HEK293T (cell line): ENCODE measurements at regions not wholly inside any gene's neighbourhood (a gene's known extent, or its start where the extent isn't known, plus 50 kb on each side); places are given as distances from the start of the nearest gene placed in this dataset.

Source experiments
- CTCF ChIA-PET: fragments of 350-600 bp; formaldehyde crosslinking; extraction: SDS; loops from one replicate; lab custom pipeline; 2021; ENCODE audit warnings: antibody characterized with exemption, inconsistent platforms; lab: Yijun Ruan, JAX
- POLR2A ChIA-PET: fragments of 350-600 bp; formaldehyde crosslinking; extraction: SDS; loops from one replicate; lab custom pipeline; 2020; ENCODE audit warnings: antibody characterized with exemption, inconsistent platforms; lab: Yijun Ruan, JAX
- DNase-seq: peaks from one replicate; pipeline ENCODE4 v3.0.0; 2012; ENCODE audit warnings: mixed read lengths; ENCODE audit errors: extremely low spot score
- ARNT ChIP-seq: fragments of 450-650 bp; IDR thresholded peaks from 2 replicates; pipeline ENCODE4 v1.6.1; 2017; ENCODE audit warnings: mild to moderate bottlenecking
- BHLHE40 ChIP-seq: fragments of 450-650 bp; IDR thresholded peaks from 2 replicates; pipeline ENCODE4 v1.6.1; 2016; ENCODE audit warnings: mild to moderate bottlenecking, moderate library complexity, borderline replicate concordance
- CTBP1 ChIP-seq: fragments of 450-650 bp; IDR thresholded peaks from 2 replicates; pipeline ENCODE4 v1.6.1; 2016; ENCODE audit warnings: borderline replicate concordance
- ELF4 ChIP-seq: fragments of 450-650 bp; IDR thresholded peaks from 2 replicates; pipeline ENCODE4 v1.6.1; 2017; ENCODE audit warnings: antibody characterized with exemption
- FOXA1 ChIP-seq: fragments of 450-650 bp; IDR thresholded peaks from 2 replicates; pipeline ENCODE4 v1.6.1; 2016; ENCODE audit warnings: mild to moderate bottlenecking
- FOXM1 ChIP-seq: fragments of 450-650 bp; IDR thresholded peaks from 2 replicates; pipeline ENCODE4 v1.6.1; 2017; ENCODE audit warnings: mild to moderate bottlenecking, borderline replicate concordance
- HDGF ChIP-seq: fragments of 450-650 bp; IDR thresholded peaks from 2 replicates; pipeline ENCODE4 v1.6.1; 2017; ENCODE audit warnings: antibody characterized with exemption, borderline replicate concordance
- L3MBTL2 ChIP-seq: fragments of 450-650 bp; conservative IDR thresholded peaks from 2 replicates; pipeline ENCODE4 v1.6.1; 2016; ENCODE audit warnings: mild to moderate bottlenecking
- NFRKB ChIP-seq: fragments of 450-650 bp; IDR thresholded peaks from 2 replicates; pipeline ENCODE4 v1.6.1; 2016; ENCODE audit warnings: mild to moderate bottlenecking, moderate library complexity
- SP1 ChIP-seq: fragments of 450-650 bp; IDR thresholded peaks from 2 replicates; pipeline ENCODE4 v1.6.1; 2017
- SUZ12 ChIP-seq: fragments of 450-650 bp; IDR thresholded peaks from 2 replicates; pipeline ENCODE4 v1.6.1; 2016; ENCODE audit warnings: mild to moderate bottlenecking
- TARDBP ChIP-seq: fragments of 450-650 bp; IDR thresholded peaks from 2 replicates; pipeline ENCODE4 v1.6.1; 2016
- TF ChIP-seq, protein P1 (sequence below): fragments of 450-650 bp; IDR thresholded peaks from 2 replicates; pipeline ENCODE4 v1.6.1; 2016

DNA sequence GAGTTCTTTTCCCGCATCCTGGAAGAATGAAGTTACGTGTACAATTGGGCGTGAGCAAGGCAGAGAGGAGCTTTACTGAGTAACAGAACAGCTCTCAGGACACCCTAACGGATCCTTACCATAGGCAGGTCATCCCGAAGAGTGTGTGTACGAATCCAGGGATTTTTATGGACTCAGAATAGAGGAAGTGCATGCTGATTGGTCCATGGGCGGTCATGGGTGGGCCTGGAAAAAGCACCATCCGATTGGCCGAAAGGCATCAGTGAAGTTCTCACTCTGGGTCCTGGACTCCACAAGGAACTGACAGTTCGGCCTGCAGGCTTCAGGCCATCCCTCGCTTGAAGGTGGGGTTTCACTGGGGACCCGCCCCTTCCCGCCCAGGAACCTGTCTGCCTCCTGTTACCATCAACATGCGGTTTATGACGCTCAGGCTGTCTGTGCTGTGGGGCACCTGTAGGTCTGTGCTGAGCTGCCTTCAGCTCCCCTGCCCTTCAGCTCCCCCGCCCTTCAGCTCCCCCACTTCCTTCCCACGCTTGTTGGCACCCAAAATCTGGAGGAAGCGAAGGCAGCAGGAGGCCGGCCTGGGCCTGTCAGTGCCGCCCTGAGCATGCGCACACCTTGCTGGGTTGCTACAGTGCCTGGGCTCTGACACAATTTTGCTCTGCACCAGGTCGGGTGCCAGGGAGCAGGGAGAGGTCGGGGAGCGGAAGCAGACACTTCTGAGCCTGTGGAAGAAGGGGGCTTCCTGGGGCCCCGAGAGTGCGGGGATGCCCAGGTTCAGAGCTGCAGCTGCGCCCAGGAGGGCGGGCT lies 57.9 kb upstream of the MANEA start:
- no peak for DNase-seq
- POLR2A ChIA-PET: no interaction called here
- no peak for TF ChIP-seq FOXM1
- CTCF ChIA-PET: no interaction called here

DNA sequence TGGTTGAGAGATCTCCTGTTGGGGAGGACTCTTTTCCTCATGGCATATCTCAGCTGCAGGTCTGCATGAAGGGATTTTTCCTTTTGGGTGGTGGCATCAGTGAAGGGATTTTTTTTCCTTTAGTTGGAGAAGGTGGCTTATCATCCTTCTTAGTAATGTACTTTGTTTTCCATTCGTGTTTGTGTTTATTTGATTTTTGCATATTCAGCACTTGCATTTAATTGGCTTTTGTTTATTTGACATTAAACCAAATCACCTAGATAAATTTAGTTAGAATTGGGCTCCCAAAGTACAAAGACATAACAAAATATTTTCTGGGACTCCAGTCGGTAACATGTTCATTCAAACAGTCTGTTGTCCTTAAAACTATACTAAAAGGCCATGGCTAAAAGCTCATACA lies 56.2 kb upstream of the MANEA start:
- CTCF ChIA-PET: no interaction called here
- DNase-seq: no peak
- no peak for TF ChIP-seq ELF4
- no peak for TF ChIP-seq NFRKB
- TF ChIP-seq CTBP1: no peak
- TF ChIP-seq, protein P1, sequence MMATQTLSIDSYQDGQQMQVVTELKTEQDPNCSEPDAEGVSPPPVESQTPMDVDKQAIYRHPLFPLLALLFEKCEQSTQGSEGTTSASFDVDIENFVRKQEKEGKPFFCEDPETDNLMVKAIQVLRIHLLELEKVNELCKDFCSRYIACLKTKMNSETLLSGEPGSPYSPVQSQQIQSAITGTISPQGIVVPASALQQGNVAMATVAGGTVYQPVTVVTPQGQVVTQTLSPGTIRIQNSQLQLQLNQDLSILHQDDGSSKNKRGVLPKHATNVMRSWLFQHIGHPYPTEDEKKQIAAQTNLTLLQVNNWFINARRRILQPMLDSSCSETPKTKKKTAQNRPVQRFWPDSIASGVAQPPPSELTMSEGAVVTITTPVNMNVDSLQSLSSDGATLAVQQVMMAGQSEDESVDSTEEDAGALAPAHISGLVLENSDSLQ: no peak
- no peak for TF ChIP-seq L3MBTL2
- TF ChIP-seq FOXA1: no peak
- no peak for TF ChIP-seq ARNT
- no peak for TF ChIP-seq HDGF
- no peak for TF ChIP-seq BHLHE40
- no peak for TF ChIP-seq SP1
- no peak for TF ChIP-seq FOXM1
- TF ChIP-seq SUZ12: no peak
- no peak for TF ChIP-seq TARDBP
- POLR2A ChIA-PET: no interaction called here
